MM.1S (cell line): ENCODE measurements at regions not wholly inside any gene's neighbourhood (a gene's known extent, or its start where the extent isn't known, plus 50 kb on each side); places are given as distances from the start of the nearest gene placed in this dataset.

Experiments
- DNase-seq: peaks from one replicate; pipeline ENCODE4 v3.0.0-alpha.2; 2015
- H2AFZ ChIP-seq: fragments of 300-600 bp; sonication (generic); 2 replicates; pipeline ENCODE4 v1.6.0; 2016; ENCODE audit warnings: antibody characterized with exemption, low read length
- H3F3A ChIP-seq: fragments of 300-600 bp; sonication (generic); 2 replicates; pipeline ENCODE4 v1.6.1; 2016; ENCODE audit warnings: mild to moderate bottlenecking, antibody characterized with exemption, low read length, moderate library complexity, mixed read lengths; ENCODE audit not compliant: insufficient read depth
- H3K27ac ChIP-seq: fragments of 300-600 bp; sonication (generic); 2 replicates; pipeline ENCODE4 v1.5.1; 2016; ENCODE audit warnings: mild to moderate bottlenecking, low read length
- H3K27me3 ChIP-seq: fragments of 300-600 bp; sonication (generic); replicated peaks from 2 replicates; pipeline ENCODE4 v1.6.0; 2016; ENCODE audit warnings: low read length; ENCODE audit not compliant: insufficient read depth
- H3K36me3 ChIP-seq: fragments of 300-600 bp; sonication (generic); replicated peaks from 2 replicates; pipeline ENCODE4 v1.6.1; 2016; ENCODE audit warnings: mild to moderate bottlenecking, low read length, mixed read lengths; ENCODE audit not compliant: insufficient read depth
- H3K4me1 ChIP-seq: fragments of 300-600 bp; sonication (generic); 2 replicates; pipeline ENCODE4 v1.6.1; 2016; ENCODE audit warnings: low read length, mixed read lengths
- H3K4me2 ChIP-seq: fragments of 300-600 bp; sonication (generic); 2 replicates; pipeline ENCODE4 v1.6.0; 2016; ENCODE audit warnings: low read depth, low read length
- H3K4me3 ChIP-seq: fragments of 300-600 bp; sonication (generic); 2 replicates; pipeline ENCODE4 v1.5.1; 2016; ENCODE audit warnings: low read length, mixed read lengths
- H3K79me2 ChIP-seq: fragments of 300-600 bp; sonication (generic); 2 replicates; pipeline ENCODE4 v1.6.1; 2016; ENCODE audit warnings: mixed run types, low read length, mixed read lengths
- H3K9ac ChIP-seq: fragments of 300-600 bp; sonication (generic); 2 replicates; pipeline ENCODE4 v1.6.1; 2016; ENCODE audit warnings: low read length, mixed read lengths
- H3K9me2 ChIP-seq: fragments of 300-600 bp; sonication (generic); replicated peaks from 2 replicates; pipeline ENCODE4 v1.6.1; 2016; ENCODE audit warnings: mild to moderate bottlenecking, low read length, mixed read lengths; ENCODE audit not compliant: insufficient read depth
- H3K9me3 ChIP-seq: fragments of 300-600 bp; sonication (generic); replicated peaks from 2 replicates; pipeline ENCODE4 v1.6.1; 2016; ENCODE audit warnings: mild to moderate bottlenecking, low read length, mixed read lengths; ENCODE audit not compliant: insufficient read depth
- H4K20me1 ChIP-seq: fragments of 300-600 bp; sonication (generic); 2 replicates; pipeline ENCODE4 v1.6.1; 2016; ENCODE audit warnings: mild to moderate bottlenecking, low read length, moderate library complexity, mixed read lengths; ENCODE audit not compliant: insufficient read depth
- EZH2 ChIP-seq: fragments of 300-600 bp; sonication (generic); optimal IDR thresholded peaks from 2 replicates; pipeline ENCODE3; 2017; ENCODE audit warnings: low read depth, mild to moderate bottlenecking, antibody characterized with exemption, low read length, mixed read lengths
- EZH2phosphoT487 ChIP-seq: fragments of 300-600 bp; sonication (generic); IDR thresholded peaks from 2 replicates; pipeline ENCODE4 v1.6.1; 2018; ENCODE audit warnings: antibody characterized with exemption, low read length
- TF ChIP-seq, protein P1 (sequence below): fragments of 300-600 bp; sonication (generic); IDR thresholded peaks from 2 replicates; pipeline ENCODE4 v1.5.1; 2016; ENCODE audit warnings: antibody characterized with exemption, low read length, mixed read lengths

DNA sequence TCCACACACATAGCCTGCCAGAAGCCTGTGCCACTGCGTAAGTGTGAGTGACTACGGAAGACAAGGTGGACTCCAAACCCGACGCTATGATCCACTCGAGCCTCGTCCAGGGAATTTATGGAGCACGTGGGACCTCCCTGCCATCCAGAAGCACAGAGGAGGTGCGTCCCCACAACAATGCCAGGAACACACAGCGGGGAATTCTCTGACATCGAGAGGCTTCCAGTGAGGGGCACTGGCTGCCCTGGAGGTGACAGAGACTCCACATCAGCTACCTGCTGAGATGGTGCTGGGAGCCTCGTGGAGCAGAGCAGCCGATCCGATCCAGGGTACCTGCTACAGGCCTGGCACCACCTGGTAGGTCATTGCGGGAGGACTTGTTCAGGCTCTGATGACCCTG is 72.2 kb upstream of the INSIG1 start:
- no peak overlapping the region for H3K9ac ChIP-seq
- TF ChIP-seq EZH2phosphoT487 (no peak), EZH2 (no peak)
- TF ChIP-seq, protein P1, sequence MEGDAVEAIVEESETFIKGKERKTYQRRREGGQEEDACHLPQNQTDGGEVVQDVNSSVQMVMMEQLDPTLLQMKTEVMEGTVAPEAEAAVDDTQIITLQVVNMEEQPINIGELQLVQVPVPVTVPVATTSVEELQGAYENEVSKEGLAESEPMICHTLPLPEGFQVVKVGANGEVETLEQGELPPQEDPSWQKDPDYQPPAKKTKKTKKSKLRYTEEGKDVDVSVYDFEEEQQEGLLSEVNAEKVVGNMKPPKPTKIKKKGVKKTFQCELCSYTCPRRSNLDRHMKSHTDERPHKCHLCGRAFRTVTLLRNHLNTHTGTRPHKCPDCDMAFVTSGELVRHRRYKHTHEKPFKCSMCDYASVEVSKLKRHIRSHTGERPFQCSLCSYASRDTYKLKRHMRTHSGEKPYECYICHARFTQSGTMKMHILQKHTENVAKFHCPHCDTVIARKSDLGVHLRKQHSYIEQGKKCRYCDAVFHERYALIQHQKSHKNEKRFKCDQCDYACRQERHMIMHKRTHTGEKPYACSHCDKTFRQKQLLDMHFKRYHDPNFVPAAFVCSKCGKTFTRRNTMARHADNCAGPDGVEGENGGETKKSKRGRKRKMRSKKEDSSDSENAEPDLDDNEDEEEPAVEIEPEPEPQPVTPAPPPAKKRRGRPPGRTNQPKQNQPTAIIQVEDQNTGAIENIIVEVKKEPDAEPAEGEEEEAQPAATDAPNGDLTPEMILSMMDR, result no peak
- H2AFZ ChIP-seq, result no peak overlapping the region
- no peaks in the 10 kb centered on the region for H3F3A ChIP-seq
- H3K27ac ChIP-seq, result no peak overlapping the region
- DNase-seq, result no peak
- H3K36me3 ChIP-seq, result no peaks in the 10 kb centered on the region
- H3K79me2 ChIP-seq, result no peaks in the 10 kb centered on the region
- H3K9me3 ChIP-seq, result no peaks in the 10 kb centered on the region
- no peaks in the 10 kb centered on the region for H3K9me2 ChIP-seq
- peaks cover 51% of the 10 kb centered on the region for H3K27me3 ChIP-seq
- no peaks in the 10 kb centered on the region for H3K4me1 ChIP-seq
- H3K4me3 ChIP-seq, result no peak overlapping the region
- no peaks in the 10 kb centered on the region for H4K20me1 ChIP-seq
- no peak overlapping the region for H3K4me2 ChIP-seq

DNA sequence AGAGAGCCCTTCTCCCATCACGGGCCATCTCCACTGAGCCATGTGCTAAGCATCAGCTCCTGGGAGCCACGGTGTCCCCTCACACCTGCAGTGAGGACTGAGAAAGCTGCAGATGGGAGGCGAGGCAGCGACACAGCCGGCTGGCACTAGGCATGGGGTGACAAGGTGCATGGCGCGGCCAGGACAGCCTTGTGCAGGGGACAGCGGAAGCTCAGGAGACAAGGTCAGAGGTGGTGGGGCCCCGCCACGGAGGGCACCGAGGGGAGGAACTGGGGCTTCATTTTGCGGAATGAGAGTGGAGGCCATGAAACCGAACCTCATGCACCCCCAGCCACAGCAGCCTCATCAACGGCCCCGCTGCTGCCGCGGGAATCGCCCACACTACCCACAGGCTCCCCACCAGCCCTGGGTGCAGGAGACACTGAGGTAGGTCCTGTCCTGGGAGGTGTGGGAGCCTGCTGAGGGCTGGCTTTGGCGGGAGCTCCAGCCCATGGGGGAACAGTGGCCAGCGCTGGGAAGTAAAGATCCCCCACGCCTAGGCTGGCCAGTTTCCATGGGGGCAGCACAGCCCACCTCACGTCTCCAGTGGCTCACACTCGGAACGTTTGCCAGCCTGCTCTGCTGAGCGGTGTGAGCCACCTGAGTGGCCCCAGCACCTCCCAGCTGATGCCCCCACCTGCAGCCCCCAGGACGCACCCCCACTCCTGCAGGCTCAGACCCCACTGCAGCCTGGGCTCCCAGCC is 71.2 kb upstream of the INSIG1 start:
- no peak for DNase-seq
- H4K20me1 ChIP-seq, result no peaks in the 10 kb centered on the region
- H2AFZ ChIP-seq, result no peak overlapping the region
- no peaks in the 10 kb centered on the region for H3K36me3 ChIP-seq
- no peaks in the 10 kb centered on the region for H3K9me2 ChIP-seq
- no peaks in the 10 kb centered on the region for H3K9me3 ChIP-seq
- no peak overlapping the region for H3K9ac ChIP-seq
- H3F3A ChIP-seq, result no peaks in the 10 kb centered on the region
- H3K4me1 ChIP-seq, result no peaks in the 10 kb centered on the region
- no peak overlapping the region for H3K27ac ChIP-seq
- H3K27me3 ChIP-seq, result peaks cover 57% of the 10 kb centered on the region
- no peak overlapping the region for H3K4me2 ChIP-seq
- TF ChIP-seq, protein P1, result no peak
- TF ChIP-seq EZH2phosphoT487 (no peak), EZH2 (no peak)
- H3K79me2 ChIP-seq, result no peaks in the 10 kb centered on the region
- H3K4me3 ChIP-seq, result no peak overlapping the region

DNA sequence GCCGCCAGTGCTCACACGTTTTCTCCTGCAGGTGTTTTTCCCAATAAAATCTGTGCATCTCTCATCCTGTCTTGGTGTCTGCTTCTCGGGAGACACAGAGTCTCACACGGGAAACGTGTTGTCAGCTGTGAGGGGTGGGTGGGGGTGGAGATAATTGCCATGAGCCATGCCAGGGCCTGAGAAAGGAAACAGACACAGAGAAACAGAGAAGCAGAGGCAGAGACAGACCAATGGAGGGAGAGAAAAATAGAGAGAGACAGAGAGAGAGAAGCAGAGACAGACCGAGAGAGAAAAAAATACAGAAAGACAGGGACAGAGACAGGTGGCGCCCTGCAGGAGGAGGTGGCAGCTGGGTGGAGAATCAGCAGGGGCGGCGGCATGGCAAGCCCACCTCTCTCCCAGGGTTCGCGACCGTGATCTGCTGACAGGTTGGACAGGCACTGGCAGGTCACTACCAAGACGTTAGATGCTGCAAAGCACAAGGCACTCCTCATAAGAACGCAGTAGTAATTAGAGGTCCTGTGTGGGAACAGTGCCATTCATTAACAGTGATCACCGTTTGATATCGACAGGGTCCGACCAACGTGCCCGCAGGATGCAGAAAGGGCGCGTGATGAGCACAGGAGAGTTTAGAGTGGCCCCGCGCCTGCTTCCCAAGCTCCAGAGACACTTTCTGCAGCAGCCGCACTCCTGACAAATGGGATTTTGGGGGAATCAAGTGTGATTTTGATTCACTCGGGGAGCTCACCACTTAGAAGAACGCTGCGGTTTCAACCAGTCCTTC is 70.5 kb upstream of the INSIG1 start:
- Histone ChIP-seq H3K4me1 (no peaks in the 10 kb centered on the region), H3K4me3 (no peak overlapping the region), H3K27me3 (peaks cover 65% of the 10 kb centered on the region), H3K27ac (no peak overlapping the region), H3F3A (no peaks in the 10 kb centered on the region), H3K9ac (no peak overlapping the region), H3K9me3 (no peaks in the 10 kb centered on the region), H4K20me1 (no peaks in the 10 kb centered on the region), H2AFZ (no peak overlapping the region), H3K79me2 (no peaks in the 10 kb centered on the region), H3K4me2 (no peak overlapping the region), H3K9me2 (no peaks in the 10 kb centered on the region), H3K36me3 (no peaks in the 10 kb centered on the region)
- TF ChIP-seq, protein P1, result no peak
- TF ChIP-seq EZH2phosphoT487, result no peak
- no peak for TF ChIP-seq EZH2
- DNase-seq, result no peak
